K562 (cell line): ENCODE measurements at regions not wholly inside any gene's neighbourhood (a gene's known extent, or its start where the extent isn't known, plus 50 kb on each side); places are given as distances from the start of the nearest gene placed in this dataset.

Source experiments
- ATAC-seq: fragments of 200-7000 bp; cut with Tn5 transposase; 3 replicates; pipeline ENCODE4 v1.9.1; 2020; ENCODE audit warnings: moderate library complexity
- BruUV-seq: library from RNA; stranded (reverse); fragments of 400-500 nt; replicated peaks from 2 replicates; lab custom pipeline; 2021; lab: Mats Ljungman, UMichigan
- CTCF ChIA-PET: fragments of 300-600 bp; formaldehyde crosslinking; extraction: SDS; loops from one replicate; lab custom pipeline; 2021; ENCODE audit warnings: low intra/inter-chr PET ratio; lab: Yijun Ruan, JAX
- POLR2A ChIA-PET: fragments of 300-600, 350-650 bp; sonication (Branson Sonifier 250); formaldehyde crosslinking; extraction: SDS; loops from one replicate; lab custom pipeline; 2021; ENCODE audit warnings: antibody characterized with exemption, inconsistent platforms; lab: Yijun Ruan, JAX
- DNase-seq, 4 experiments: peaks; one replicate each; pipeline versions ENCODE4 v3.0.0 to v3.0.0-alpha.2; 2011 to 2018; ENCODE audit warnings: low spot score in 3 of 4, mixed read lengths in 3 of 4; ENCODE audit errors: extremely low read depth in 1 of 4
- FAIRE-seq: peaks from 2 replicates; lab custom pipeline; 2011; peaks lifted over from hg19 to GRCh38; lab: Jason Lieb, UNC
- H2AFZ ChIP-seq: 2 replicates; pipeline ENCODE4 v1.6.0; 2011; ENCODE audit warnings: low read depth, low read length, control low read depth, inconsistent platforms
- H3K27ac ChIP-seq: fragments of 200-600 bp; 3 replicates; pipeline ENCODE4 v1.8.0; 2011; ENCODE audit warnings: low read depth, mild to moderate bottlenecking, control low read depth, inconsistent platforms, low read length, moderate library complexity, mixed read lengths; ENCODE audit errors: extremely low read depth
- H3K27me3 ChIP-seq, 2 experiments: fragments of 300-600 bp in 1 of 2; 2 replicates in 1 of 2; 3 replicates in 1 of 2; pipeline versions ENCODE4 v1.6.0 to v1.8.0; 2011; ENCODE audit warnings: inconsistent platforms in 2 of 2, low read length in 2 of 2, mild to moderate bottlenecking in 1 of 2, mixed read lengths in 1 of 2, moderate library complexity in 1 of 2; ENCODE audit not compliant: control insufficient read depth in 2 of 2, insufficient read depth in 2 of 2
- H3K36me3 ChIP-seq: fragments of 300-600 bp; 3 replicates; pipeline ENCODE4 v1.8.0; 2011; ENCODE audit warnings: mild to moderate bottlenecking, low read length, inconsistent platforms; ENCODE audit not compliant: control insufficient read depth, insufficient read depth
- H3K4me1 ChIP-seq, 2 experiments: fragments of 200-600 bp in 1 of 2; replicated peaks in 1 of 2; 2 replicates in 1 of 2; 3 replicates in 1 of 2; pipeline versions ENCODE4 v1.5.1 to v1.8.0; 2011; ENCODE audit warnings: inconsistent platforms in 2 of 2, low read length in 2 of 2, mild to moderate bottlenecking in 1 of 2, mixed read lengths in 1 of 2, moderate library complexity in 1 of 2; ENCODE audit not compliant: control insufficient read depth in 2 of 2, insufficient read depth in 2 of 2
- H3K4me2 ChIP-seq: 2 replicates; pipeline ENCODE4 v1.6.1; 2011; ENCODE audit warnings: low read length, control low read depth, inconsistent platforms, mixed read lengths; ENCODE audit not compliant: insufficient read depth
- H3K4me3 ChIP-seq: fragments of 200-600 bp; sonication (generic), shearing (Covaris generic); 2 replicates; pipeline ENCODE4 v1.5.1; 2016; ENCODE audit warnings: control low read depth, inconsistent platforms
- H3K79me2 ChIP-seq: fragments of 200-600 bp; 3 replicates; pipeline ENCODE4 v1.8.0; 2011; ENCODE audit warnings: low read length, inconsistent platforms; ENCODE audit not compliant: control insufficient read depth, insufficient read depth
- H3K9ac ChIP-seq, 2 experiments: 2 replicates each; pipeline versions ENCODE4 v1.6.0 to v1.6.1; 2011; ENCODE audit warnings: low read depth in 2 of 2, low read length in 2 of 2, control low read depth in 1 of 2, inconsistent platforms in 1 of 2, mild to moderate bottlenecking in 1 of 2, mixed read lengths in 1 of 2; ENCODE audit not compliant: insufficient read depth in 1 of 2
- H3K9me1 ChIP-seq: one replicate; pipeline ENCODE4 v1.6.0; 2011; ENCODE audit warnings: inconsistent platforms, mild to moderate bottlenecking, low read length, moderate library complexity; ENCODE audit not compliant: control insufficient read depth, insufficient read depth
- H3K9me3 ChIP-seq: replicated peaks from 2 replicates; pipeline ENCODE4 v1.5.1; 2011; ENCODE audit warnings: low read depth, low read length, inconsistent platforms; ENCODE audit not compliant: control insufficient read depth, insufficient read depth
- H4K20me1 ChIP-seq: replicated peaks from 2 replicates; pipeline ENCODE4 v1.6.1; 2011; ENCODE audit warnings: low read length, inconsistent platforms, mixed read lengths; ENCODE audit not compliant: control insufficient read depth, insufficient read depth
- ADNP ChIP-seq: fragments of 200-800 bp; sonication (Bioruptor generic); IDR thresholded peaks from 2 replicates; pipeline ENCODE4 v1.6.1; 2016; ENCODE audit warnings: missing genetic modification characterization, missing compliant biosample characterization
- COPS2 ChIP-seq: fragments of 450-650 bp; conservative IDR thresholded peaks from 2 replicates; pipeline ENCODE4 v1.6.1; 2016; ENCODE audit warnings: mild to moderate bottlenecking, moderate library complexity
- DDX20 ChIP-seq: fragments of 450-650 bp; IDR thresholded peaks from 2 replicates; pipeline ENCODE4 v1.6.1; 2016; ENCODE audit warnings: missing genetic modification characterization, low read depth, mild to moderate bottlenecking, missing compliant biosample characterization, moderate library complexity
- E2F3 ChIP-seq: fragments of 250-450 bp; sonication (Bioruptor Pico); IDR thresholded peaks from 2 replicates; pipeline ENCODE4 v1.4.0; 2020; ENCODE audit warnings: mild to moderate bottlenecking
- EP300 ChIP-seq: IDR thresholded peaks from 2 replicates; pipeline ENCODE4 v1.6.1; 2012; ENCODE audit warnings: low read length, improper control_type of control experiment
- KLF16 ChIP-seq: IDR thresholded peaks from 2 replicates; pipeline ENCODE4 v1.6.1; 2016; ENCODE audit warnings: antibody characterized with exemption
- LEF1 ChIP-seq: fragments of 450-650 bp; IDR thresholded peaks from 2 replicates; pipeline ENCODE4 v1.6.1; 2016; ENCODE audit warnings: mild to moderate bottlenecking
- NR4A1 ChIP-seq, 2 experiments: fragments of 250-450 bp in 1 of 2; fragments of 450-650 bp in 1 of 2; sonication (Bioruptor Pico) in 1 of 2; IDR thresholded peaks; 2 replicates each; pipeline versions ENCODE4 v1.4.0 to v1.6.1; 2016 to 2020; ENCODE audit warnings: mild to moderate bottlenecking in 2 of 2, missing compliant biosample characterization in 1 of 2, missing genetic modification characterization in 1 of 2, moderate library complexity in 1 of 2
- SPI1 ChIP-seq: IDR thresholded peaks from 2 replicates; pipeline ENCODE4 v1.6.1; 2011; ENCODE audit warnings: low read depth, low read length, control low read depth, borderline replicate concordance
- TRIM25 ChIP-seq: fragments of 450-650 bp; IDR thresholded peaks from 2 replicates; pipeline ENCODE4 v1.7.0; 2016; ENCODE audit warnings: borderline replicate concordance
- ZBTB8A ChIP-seq: fragments of 450-650 bp; IDR thresholded peaks from 2 replicates; pipeline ENCODE4 v1.6.1; 2018; ENCODE audit warnings: mild to moderate bottlenecking, moderate library complexity; ENCODE audit not compliant: partially characterized antibody
- WGBS: fragments of 100-300 bp; shearing (Covaris generic); methylation state at CpG from one replicate; pipeline ENCODE4 v1.1.6; 2016; ENCODE audit warnings: low coverage, mixed read lengths; ENCODE audit not compliant: insufficient coverage; ENCODE audit errors: missing lambda C conversion rate; 5-methylcytosine and 5-hydroxymethylcytosine counted together
- in situ Hi-C: fragments of 300-500 bp; cut with MboI; formaldehyde crosslinking; loops from 4 replicates; pipeline ENCODE4 v1.15.0; 2018; ENCODE audit warnings: inconsistent platforms, mixed read lengths
- intact Hi-C: fragments of 100-400 bp; cut with micrococcal nuclease; formaldehyde crosslinking; loops from 2 replicates; pipeline ENCODE4 v1.14.2; 2022
- TF ChIP-seq, protein P1 (sequence below): sonication (generic); formaldehyde crosslinking; IDR thresholded peaks from 2 replicates; pipeline ENCODE4 v1.5.0; 2020; ENCODE audit warnings: missing genetic modification reagents
- TF ChIP-seq, protein P2 (sequence below): fragments of 450-650 bp; IDR thresholded peaks from 2 replicates; pipeline ENCODE4 v1.6.1; 2018; ENCODE audit not compliant: partially characterized antibody

- DNase-seq (no peak), ATAC-seq (no peak), FAIRE-seq (no peak)
- TF ChIP-seq ADNP (no peak), LEF1 (no peak), ZBTB8A (no peak), TRIM25 (no peak), NR4A1 (CRISPR knock-in tag; IDR thresholded peaks at IDR 0.05) (no peak), NR4A1 (tag; IDR thresholded peaks at IDR 0.05) (no peak), E2F3 (no peak), COPS2 (no peak), EP300 (no peak), SPI1 (no peak), DDX20 (tag) (no peak), KLF16 (no peak)
- TF ChIP-seq, protein P1, sequence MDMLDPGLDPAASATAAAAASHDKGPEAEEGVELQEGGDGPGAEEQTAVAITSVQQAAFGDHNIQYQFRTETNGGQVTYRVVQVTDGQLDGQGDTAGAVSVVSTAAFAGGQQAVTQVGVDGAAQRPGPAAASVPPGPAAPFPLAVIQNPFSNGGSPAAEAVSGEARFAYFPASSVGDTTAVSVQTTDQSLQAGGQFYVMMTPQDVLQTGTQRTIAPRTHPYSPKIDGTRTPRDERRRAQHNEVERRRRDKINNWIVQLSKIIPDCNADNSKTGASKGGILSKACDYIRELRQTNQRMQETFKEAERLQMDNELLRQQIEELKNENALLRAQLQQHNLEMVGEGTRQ (CRISPR knock-in tag) = no peak
- TF ChIP-seq, protein P2, sequence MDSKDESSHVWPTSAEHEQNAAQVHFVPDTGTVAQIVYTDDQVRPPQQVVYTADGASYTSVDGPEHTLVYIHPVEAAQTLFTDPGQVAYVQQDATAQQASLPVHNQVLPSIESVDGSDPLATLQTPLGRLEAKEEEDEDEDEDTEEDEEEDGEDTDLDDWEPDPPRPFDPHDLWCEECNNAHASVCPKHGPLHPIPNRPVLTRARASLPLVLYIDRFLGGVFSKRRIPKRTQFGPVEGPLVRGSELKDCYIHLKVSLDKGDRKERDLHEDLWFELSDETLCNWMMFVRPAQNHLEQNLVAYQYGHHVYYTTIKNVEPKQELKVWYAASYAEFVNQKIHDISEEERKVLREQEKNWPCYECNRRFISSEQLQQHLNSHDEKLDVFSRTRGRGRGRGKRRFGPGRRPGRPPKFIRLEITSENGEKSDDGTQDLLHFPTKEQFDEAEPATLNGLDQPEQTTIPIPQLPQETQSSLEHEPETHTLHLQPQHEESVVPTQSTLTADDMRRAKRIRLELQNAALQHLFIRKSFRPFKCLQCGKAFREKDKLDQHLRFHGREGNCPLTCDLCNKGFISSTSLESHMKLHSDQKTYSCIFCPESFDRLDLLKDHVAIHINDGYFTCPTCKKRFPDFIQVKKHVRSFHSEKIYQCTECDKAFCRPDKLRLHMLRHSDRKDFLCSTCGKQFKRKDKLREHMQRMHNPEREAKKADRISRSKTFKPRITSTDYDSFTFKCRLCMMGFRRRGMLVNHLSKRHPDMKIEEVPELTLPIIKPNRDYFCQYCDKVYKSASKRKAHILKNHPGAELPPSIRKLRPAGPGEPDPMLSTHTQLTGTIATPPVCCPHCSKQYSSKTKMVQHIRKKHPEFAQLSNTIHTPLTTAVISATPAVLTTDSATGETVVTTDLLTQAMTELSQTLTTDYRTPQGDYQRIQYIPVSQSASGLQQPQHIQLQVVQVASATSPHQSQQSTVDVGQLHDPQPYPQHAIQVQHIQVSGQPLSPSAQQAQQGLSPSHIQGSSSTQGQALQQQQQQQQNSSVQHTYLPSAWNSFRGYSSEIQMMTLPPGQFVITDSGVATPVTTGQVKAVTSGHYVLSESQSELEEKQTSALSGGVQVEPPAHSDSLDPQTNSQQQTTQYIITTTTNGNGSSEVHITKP = no peak
- H2AFZ ChIP-seq = no peak overlapping the region
- no peak overlapping the region for H3K9ac ChIP-seq
- no peaks in the 10 kb centered on the region for H3K27me3 ChIP-seq
- H3K36me3 ChIP-seq = no peaks in the 10 kb centered on the region; the same call in 2 of the 3 replicates
- no peak overlapping the region for H3K4me3 ChIP-seq
- no peaks in the 10 kb centered on the region for H4K20me1 ChIP-seq
- H3K79me2 ChIP-seq = no peaks in the 10 kb centered on the region
- 58% methylated on average over 2 of the region's 2 CpGs for whole genome bisulfite sequencing
- H3K27ac ChIP-seq = no peak overlapping the region
- in situ Hi-C loops = no loop called here
- no peaks in the 10 kb centered on the region for H3K9me1 ChIP-seq
- CTCF ChIA-PET = no interaction called here
- H3K4me2 ChIP-seq = no peak overlapping the region
- no TSS peak for BruUV-seq
- POLR2A ChIA-PET = interaction anchor here (0.7 to 2.6 kb wide), 4 partner anchors 10 to 1732 kb away, joined by 3 to 8 read pairs (median 4); no protein-coding TSS in a partner anchor
- intact Hi-C loops = no loop called here
- H3K9me3 ChIP-seq = no peaks in the 10 kb centered on the region
- no peaks in the 10 kb centered on the region for H3K4me1 ChIP-seq
These were observed 210.5 kb downstream of the SNX18 start for GRCh38 chr5:54727874-54728587.
